ENCODE measurements at regions not wholly inside any gene's neighbourhood (a gene's known extent, or its start where the extent isn't known, plus 50 kb on each side); places are given as distances from the start of the nearest gene placed in this dataset.

GRCh38 chr7:84809877-84810276 lies 377.0 kb downstream of the SEMA3D start:
- CTCF ChIA-PET: no interaction called here
- intact Hi-C loops (cut with micrococcal nuclease): no loop called here
- Histone ChIP-seq H3K9me2 (ENCODE audit: insufficient read depth) (no peaks in the 10 kb centered on the region), H3K9me3 (ENCODE audit: control insufficient read depth in 1 of 2, insufficient read depth in 1 of 2, low read depth in 1 of 2, low read length in 2 of 2) (no peaks in the 10 kb centered on the region), H2AFZ (ENCODE audit: low read depth, low read length, poor library complexity, severe bottlenecking) (no peak overlapping the region), H3K4me2 (ENCODE audit: low read length) (no peak overlapping the region), H3K4me1 (ENCODE audit: control insufficient read depth in 1 of 2, insufficient read depth in 2 of 2, low read length in 2 of 2) (no peaks in the 10 kb centered on the region), H3K36me3 (ENCODE audit: control insufficient read depth in 1 of 2, insufficient read depth in 2 of 2, low read length in 2 of 2) (no peaks in the 10 kb centered on the region), H3K79me2 (ENCODE audit: insufficient read depth, low read length) (no peaks in the 10 kb centered on the region), H4K20me1 (ENCODE audit: insufficient read depth) (no peaks in the 10 kb centered on the region), H3K27ac (ENCODE audit: low read depth, low read length) (no peak overlapping the region), H3K9ac (ENCODE audit: low read length) (no peak overlapping the region), H3K27me3 (ENCODE audit: insufficient read depth, low read length) (no peaks in the 10 kb centered on the region), H3K4me3 (replicated peaks in 1 of 2; ENCODE audit: low read depth in 1 of 2, low read length in 2 of 2) (no peak overlapping the region)
- RAD21 ChIA-PET (ENCODE audit: low non-redundant PET in 1 of 2, low total read pairs in 2 of 2, uncharacterized antibody in 2 of 2, unreplicated experiment in 2 of 2): interaction anchor here in 1 of 2 experiments (0.8 kb wide), 1 partner anchor 845 kb away, joined by 3 read pairs; no protein-coding TSS in a partner anchor
- ATAC-seq: no peak
- POLR2A ChIA-PET: no interaction called here
- BruUV-seq (replicated peaks): no TSS peak
- TF ChIP-seq, protein P1, sequence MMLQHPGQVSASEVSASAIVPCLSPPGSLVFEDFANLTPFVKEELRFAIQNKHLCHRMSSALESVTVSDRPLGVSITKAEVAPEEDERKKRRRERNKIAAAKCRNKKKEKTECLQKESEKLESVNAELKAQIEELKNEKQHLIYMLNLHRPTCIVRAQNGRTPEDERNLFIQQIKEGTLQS (IDR thresholded peaks at IDR 0.05): no peak
- no peak for TF ChIP-seq SRF (IDR thresholded peaks at IDR 0.05; ENCODE audit: low read depth)
- TF ChIP-seq JUND (IDR thresholded peaks at IDR 0.05): no peak
- TF ChIP-seq REST (IDR thresholded peaks at IDR 0.05; ENCODE audit: low read depth): no peak
- TF ChIP-seq CEBPB (IDR thresholded peaks at IDR 0.05; ENCODE audit: low read depth): no peak
- no peak for TF ChIP-seq SP1 (IDR thresholded peaks at IDR 0.05; ENCODE audit: low read depth)
- TF ChIP-seq, protein P2, sequence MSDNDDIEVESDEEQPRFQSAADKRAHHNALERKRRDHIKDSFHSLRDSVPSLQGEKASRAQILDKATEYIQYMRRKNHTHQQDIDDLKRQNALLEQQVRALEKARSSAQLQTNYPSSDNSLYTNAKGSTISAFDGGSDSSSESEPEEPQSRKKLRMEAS (IDR thresholded peaks at IDR 0.05): no peak
- no peak for TF ChIP-seq ZNF274 (IDR thresholded peaks at IDR 0.05; ENCODE audit: low read depth, low read length)
- no peak for TF ChIP-seq SIN3A (IDR thresholded peaks at IDR 0.05; ENCODE audit: low read depth)
- TF ChIP-seq EZH2phosphoT487 (IDR thresholded peaks at IDR 0.05; ENCODE audit: borderline replicate concordance): no peak
- no peak for TF ChIP-seq ZBTB33 (IDR thresholded peaks at IDR 0.05; ENCODE audit: extremely low read depth, insufficient replicate concordance, low read length)
- TF ChIP-seq CBX3 (IDR thresholded peaks at IDR 0.05; ENCODE audit: low read depth): no peak
- no peak for TF ChIP-seq YY1 (IDR thresholded peaks at IDR 0.05; ENCODE audit: extremely low read depth, insufficient replicate concordance, low read depth, low read length)
- TF ChIP-seq POLR2A (IDR thresholded peaks at IDR 0.05; ENCODE audit: borderline replicate concordance, extremely low read depth, insufficient read depth, insufficient read length): no peak
- no peak for TF ChIP-seq EZH2 (IDR thresholded peaks at IDR 0.05)
- TF ChIP-seq, protein P3, sequence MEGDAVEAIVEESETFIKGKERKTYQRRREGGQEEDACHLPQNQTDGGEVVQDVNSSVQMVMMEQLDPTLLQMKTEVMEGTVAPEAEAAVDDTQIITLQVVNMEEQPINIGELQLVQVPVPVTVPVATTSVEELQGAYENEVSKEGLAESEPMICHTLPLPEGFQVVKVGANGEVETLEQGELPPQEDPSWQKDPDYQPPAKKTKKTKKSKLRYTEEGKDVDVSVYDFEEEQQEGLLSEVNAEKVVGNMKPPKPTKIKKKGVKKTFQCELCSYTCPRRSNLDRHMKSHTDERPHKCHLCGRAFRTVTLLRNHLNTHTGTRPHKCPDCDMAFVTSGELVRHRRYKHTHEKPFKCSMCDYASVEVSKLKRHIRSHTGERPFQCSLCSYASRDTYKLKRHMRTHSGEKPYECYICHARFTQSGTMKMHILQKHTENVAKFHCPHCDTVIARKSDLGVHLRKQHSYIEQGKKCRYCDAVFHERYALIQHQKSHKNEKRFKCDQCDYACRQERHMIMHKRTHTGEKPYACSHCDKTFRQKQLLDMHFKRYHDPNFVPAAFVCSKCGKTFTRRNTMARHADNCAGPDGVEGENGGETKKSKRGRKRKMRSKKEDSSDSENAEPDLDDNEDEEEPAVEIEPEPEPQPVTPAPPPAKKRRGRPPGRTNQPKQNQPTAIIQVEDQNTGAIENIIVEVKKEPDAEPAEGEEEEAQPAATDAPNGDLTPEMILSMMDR (IDR thresholded peaks at IDR 0.05 in 2 of 3, conservative IDR thresholded peaks at IDR 0.05 in 1 of 3; ENCODE audit: borderline replicate concordance in 1 of 3, insufficient read depth in 1 of 3, low read depth in 2 of 3, low read length in 2 of 3): no peak
- TF ChIP-seq FOSL1 (IDR thresholded peaks at IDR 0.05; ENCODE audit: low read depth): no peak
- no peak for DNase-seq (ENCODE audit: low read depth, low spot score)

All from HCT116 (cell line).